T-cell (primary cell): ENCODE measurements at regions not wholly inside any gene's neighbourhood (a gene's known extent, or its start where the extent isn't known, plus 50 kb on each side); places are given as distances from the start of the nearest gene placed in this dataset.

Experiments used
- ATAC-seq, 4 experiments: fragments of 200-7000 bp in 3 of 4; fragments of 150-1000 bp in 1 of 4; cut with Tn5 transposase; replicated peaks in 1 of 4; 1 replicate in 3 of 4; 2 replicates in 1 of 4; pipeline ENCODE4 v1.10.0; 2021; ENCODE audit warnings: moderate library complexity in 3 of 4, mild to moderate bottlenecking in 2 of 4, moderate number of reproducible peaks in 1 of 4
- CTCF ChIA-PET, 2 donors: fragments of 300-600 bp; sonication (Branson Sonifier 250); formaldehyde crosslinking; loops; one replicate each; lab custom pipeline; 2022; ENCODE audit warnings: antibody characterized with exemption in 2 of 2; lab: Charles Lee
- POLR2A ChIA-PET, 2 donors: fragments of 300-600 bp; sonication (Branson Sonifier 250); formaldehyde crosslinking; loops; one replicate each; lab custom pipeline; 2022; ENCODE audit warnings: antibody characterized with exemption in 2 of 2; lab: Charles Lee
- DNase-seq, 35 experiments: peaks; one replicate each; pipeline versions ENCODE4 v3.0.0 to v3.0.0-alpha.2; 2013 to 2023
- H3K27ac ChIP-seq: one replicate; pipeline ENCODE4 v1.5.1; 2013; ENCODE audit warnings: low read length
- H3K27me3 ChIP-seq, 2 experiments: replicated peaks in 1 of 2; 1 replicate in 1 of 2; 2 replicates in 1 of 2; pipeline versions ENCODE4 v1.6.1 to v1.7.0; 2013; ENCODE audit warnings: low read length in 1 of 2, mixed read lengths in 1 of 2; ENCODE audit not compliant: control insufficient read depth in 2 of 2, insufficient read depth in 2 of 2; ENCODE audit errors: extremely low read depth in 1 of 2
- H3K36me3 ChIP-seq, 2 donors: 1 replicate in 1 of 2; 2 replicates in 1 of 2; pipeline versions ENCODE4 v1.6.1 to v1.7.0; 2013; ENCODE audit warnings: low read length in 1 of 2; ENCODE audit not compliant: control insufficient read depth in 2 of 2, insufficient read depth in 1 of 2; ENCODE audit errors: extremely low read depth in 1 of 2
- H3K4me1 ChIP-seq, 2 experiments: 1 replicate in 1 of 2; 2 replicates in 1 of 2; pipeline versions ENCODE4 v1.6.1 to v1.7.0; 2013; ENCODE audit warnings: low read length in 2 of 2, mixed read lengths in 1 of 2; ENCODE audit not compliant: insufficient read depth in 2 of 2, control insufficient read depth in 1 of 2; ENCODE audit errors: extremely low read depth in 1 of 2
- H3K4me3 ChIP-seq, 2 donors: 1 replicate in 1 of 2; 2 replicates in 1 of 2; pipeline versions ENCODE4 v1.5.1 to v1.7.0; 2013; ENCODE audit warnings: mild to moderate bottlenecking in 2 of 2, low read length in 1 of 2, moderate library complexity in 1 of 2; ENCODE audit not compliant: control insufficient read depth in 1 of 2; ENCODE audit errors: extremely low read depth in 1 of 2
- H3K9me3 ChIP-seq: 2 replicates; pipeline ENCODE4 v1.7.0; 2013
- H3K27ac Mint-ChIP-seq, 2 donors: one replicate each; pipeline ENCODE4 v1.8.0; 2020 to 2021; ENCODE audit warnings: mild to moderate bottlenecking in 2 of 2, mixed read lengths in 2 of 2
- H3K27me3 Mint-ChIP-seq, 2 donors: one replicate each; pipeline ENCODE4 v1.8.0; 2021 to 2022; ENCODE audit warnings: mixed read lengths in 2 of 2
- H3K36me3 Mint-ChIP-seq: one replicate; pipeline ENCODE4 v1.8.0; 2021; ENCODE audit warnings: mixed read lengths
- H3K4me1 Mint-ChIP-seq, 3 donors: one replicate each; pipeline ENCODE4 v1.8.0; 2020 to 2022; ENCODE audit warnings: mixed read lengths in 3 of 3, mild to moderate bottlenecking in 1 of 3
- H3K4me3 Mint-ChIP-seq, 3 donors: one replicate each; pipeline ENCODE4 v1.8.0; 2020 to 2022; ENCODE audit warnings: mild to moderate bottlenecking in 3 of 3, mixed read lengths in 3 of 3, moderate library complexity in 3 of 3
- H3K9me3 Mint-ChIP-seq, 3 donors: one replicate each; pipeline ENCODE4 v1.8.0; 2020 to 2022; ENCODE audit warnings: mixed read lengths in 3 of 3
- WGBS: methylation state at CpG from one replicate; pipeline ENCODE4 v1.1.5; 2013; ENCODE audit warnings: missing lambda C conversion rate; ENCODE audit not compliant: insufficient coverage; 5-methylcytosine and 5-hydroxymethylcytosine counted together

GRCh38 chr2:226578879-226579278 lies 220.7 kb downstream of the IRS1 start:
- Histone ChIP-seq H3K27me3 (no peaks in the 10 kb centered on the region), H3K4me1 (no peaks in the 10 kb centered on the region), H3K9me3 (no peaks in the 10 kb centered on the region), H3K4me3 (no peak overlapping the region), H3K27ac (no peak overlapping the region), H3K36me3 (no peaks in the 10 kb centered on the region)
- WGBS = no CpG with 5 or more reads among the region's 1 CpG
- DNase-seq (no peak), ATAC-seq (no peak)
- no peaks in the 10 kb centered on the region for H3K4me1 Mint-ChIP-seq
- CTCF ChIA-PET = no interaction called here
- no peaks in the 10 kb centered on the region for H3K36me3 Mint-ChIP-seq
- POLR2A ChIA-PET = interaction anchor here in 1 of 2 donors (0.6 kb wide), 1 partner anchor 425 kb away, joined by 3 read pairs; no protein-coding TSS in a partner anchor
- peaks cover 0 to 4% (median 0%) of the 10 kb centered on the region in 3 donors for H3K9me3 Mint-ChIP-seq
- H3K27me3 Mint-ChIP-seq = peaks cover 9 to 18% of the 10 kb centered on the region in 2 donors
- no peak overlapping the region for H3K27ac Mint-ChIP-seq
- no peak overlapping the region for H3K4me3 Mint-ChIP-seq

GRCh38 chr2:226578373-226578772 lies 221.2 kb downstream of the IRS1 start:
- ChIA-PET CTCF (no interaction called here), POLR2A (interaction anchor here in 1 of 2 donors (0.6 kb wide), 1 partner anchor 425 kb away, joined by 3 read pairs; no protein-coding TSS in a partner anchor)
- Mint-ChIP-seq H3K9me3 (peaks cover 0 to 2% (median 0%) of the 10 kb centered on the region in 3 donors), H3K27ac (no peak overlapping the region), H3K4me3 (no peak overlapping the region), H3K36me3 (no peaks in the 10 kb centered on the region), H3K27me3 (peaks cover 11 to 13% of the 10 kb centered on the region in 2 donors), H3K4me1 (no peaks in the 10 kb centered on the region)
- no peak overlapping the region for H3K27ac ChIP-seq
- no peak for ATAC-seq
- no peaks in the 10 kb centered on the region for H3K9me3 ChIP-seq
- no peak for DNase-seq
- WGBS = no CpG with 5 or more reads among the region's 3 CpGs
- no peaks in the 10 kb centered on the region for H3K27me3 ChIP-seq
- no peak overlapping the region for H3K4me3 ChIP-seq
- H3K4me1 ChIP-seq = no peaks in the 10 kb centered on the region
- H3K36me3 ChIP-seq = no peaks in the 10 kb centered on the region

- ATAC-seq (no peak), DNase-seq (no peak)
- WGBS = 71% methylated on average over 2 of the region's 4 CpGs
- Histone ChIP-seq H3K9me3 (no peaks in the 10 kb centered on the region), H3K27ac (no peak overlapping the region), H3K4me1 (no peaks in the 10 kb centered on the region), H3K27me3 (no peaks in the 10 kb centered on the region), H3K36me3 (no peaks in the 10 kb centered on the region), H3K4me3 (no peak overlapping the region)
- no peaks in the 10 kb centered on the region for H3K4me1 Mint-ChIP-seq
- no peak overlapping the region for H3K27ac Mint-ChIP-seq
- ChIA-PET POLR2A (interaction anchor here in 1 of 2 donors (0.5 kb wide), 1 partner anchor 1058 kb away, joined by 6 read pairs; no protein-coding TSS in a partner anchor), CTCF (no interaction called here)
- H3K36me3 Mint-ChIP-seq = no peaks in the 10 kb centered on the region
- peaks cover 2 to 9% of the 10 kb centered on the region in 2 donors for H3K27me3 Mint-ChIP-seq
- H3K4me3 Mint-ChIP-seq = no peak overlapping the region
- H3K9me3 Mint-ChIP-seq = no peaks in the 10 kb centered on the region
Observed at GRCh38 chr2:226575928-226576327, 223.7 kb downstream of the IRS1 start.

- Mint-ChIP-seq H3K4me3 (no peak overlapping the region), H3K27ac (no peak overlapping the region), H3K36me3 (no peaks in the 10 kb centered on the region), H3K4me1 (no peaks in the 10 kb centered on the region), H3K27me3 (peaks cover 2 to 9% of the 10 kb centered on the region in 2 donors), H3K9me3 (no peaks in the 10 kb centered on the region)
- ChIA-PET POLR2A (no interaction called here), CTCF (no interaction called here)
- DNase-seq (no peak), ATAC-seq (no peak)
- Histone ChIP-seq H3K4me1 (no peaks in the 10 kb centered on the region), H3K36me3 (no peaks in the 10 kb centered on the region), H3K4me3 (no peak overlapping the region), H3K9me3 (no peaks in the 10 kb centered on the region), H3K27me3 (peaks cover 0 to 3% of the 10 kb centered on the region in 2 experiments), H3K27ac (no peak overlapping the region)
Observed at GRCh38 chr2:226573158-226573557, 226.5 kb downstream of the IRS1 start.

- H3K9me3 ChIP-seq = no peaks in the 10 kb centered on the region
- no peak overlapping the region for H3K4me3 ChIP-seq
- Mint-ChIP-seq H3K27me3 (peaks cover 4 to 10% of the 10 kb centered on the region in 2 donors), H3K9me3 (peaks cover 0 to 3% (median 0%) of the 10 kb centered on the region in 3 donors), H3K4me1 (no peaks in the 10 kb centered on the region), H3K4me3 (no peak overlapping the region), H3K27ac (no peak overlapping the region), H3K36me3 (no peaks in the 10 kb centered on the region)
- H3K36me3 ChIP-seq = no peaks in the 10 kb centered on the region
- ATAC-seq (no peak), DNase-seq (no peak)
- ChIA-PET CTCF (no interaction called here), POLR2A (no interaction called here)
- H3K27me3 ChIP-seq = no peaks in the 10 kb centered on the region
- no peak overlapping the region for H3K27ac ChIP-seq
- H3K4me1 ChIP-seq = no peaks in the 10 kb centered on the region
- 71% methylated on average over 2 of the region's 5 CpGs for WGBS
Observed at GRCh38 chr2:226564667-226565066, 235.0 kb downstream of the IRS1 start.

GRCh38 chr2:226561962-226562361 lies 237.7 kb downstream of the IRS1 start:
- Mint-ChIP-seq H3K36me3 (no peaks in the 10 kb centered on the region), H3K9me3 (peaks cover 0 to 3% (median 0%) of the 10 kb centered on the region in 3 donors), H3K27ac (no peak overlapping the region), H3K4me1 (no peaks in the 10 kb centered on the region), H3K27me3 (peaks cover 6 to 10% of the 10 kb centered on the region in 2 donors), H3K4me3 (no peak overlapping the region)
- Histone ChIP-seq H3K9me3 (no peaks in the 10 kb centered on the region), H3K4me3 (no peak overlapping the region), H3K36me3 (no peaks in the 10 kb centered on the region), H3K27ac (no peak overlapping the region), H3K27me3 (no peaks in the 10 kb centered on the region), H3K4me1 (no peaks in the 10 kb centered on the region)
- ATAC-seq = no peak
- POLR2A ChIA-PET = no interaction called here
- CTCF ChIA-PET = no interaction called here
- no CpG with 5 or more reads among the region's 1 CpG for WGBS
- DNase-seq = no peak

GRCh38 chr2:226560325-226560724 lies 239.3 kb downstream of the IRS1 start:
- ATAC-seq (no peak), DNase-seq (no peak)
- Mint-ChIP-seq H3K27me3 (peaks cover 9 to 14% of the 10 kb centered on the region in 2 donors), H3K9me3 (peaks cover 0 to 3% (median 0%) of the 10 kb centered on the region in 3 donors), H3K4me1 (no peaks in the 10 kb centered on the region), H3K36me3 (peaks cover 2% of the 10 kb centered on the region), H3K27ac (no peak overlapping the region), H3K4me3 (no peak overlapping the region)
- Histone ChIP-seq H3K4me1 (no peaks in the 10 kb centered on the region), H3K27me3 (no peaks in the 10 kb centered on the region), H3K27ac (no peak overlapping the region), H3K36me3 (no peaks in the 10 kb centered on the region), H3K4me3 (no peak overlapping the region), H3K9me3 (no peaks in the 10 kb centered on the region)
- CTCF ChIA-PET = no interaction called here
- POLR2A ChIA-PET = no interaction called here
- WGBS = 67% methylated on average over 1 of the region's 2 CpGs
